Panc1 (cell line): ENCODE measurements at regions not wholly inside any gene's neighbourhood (a gene's known extent, or its start where the extent isn't known, plus 50 kb on each side); places are given as distances from the start of the nearest gene placed in this dataset.

ENCODE experiments used
- CTCF ChIP-seq: fragments of 450-650 bp; IDR thresholded peaks from 2 replicates; pipeline ENCODE4 v1.5.1; 2017; ENCODE audit warnings: mild to moderate bottlenecking
- REST ChIP-seq, 2 experiments: IDR thresholded peaks; 2 replicates each; pipeline ENCODE4 v1.6.1; 2011 to 2012; ENCODE audit warnings: low read depth in 2 of 2, control low read depth in 1 of 2, low read length in 1 of 2, mild to moderate bottlenecking in 1 of 2, moderate library complexity in 1 of 2; ENCODE audit not compliant: insufficient read depth in 1 of 2

- no peak for TF ChIP-seq CTCF
- no peak for TF ChIP-seq REST (IDR thresholded peaks at IDR 0.05; ENCODE audit: insufficient read depth in 1 of 2, low read depth in 2 of 2, low read length in 1 of 2)
Observed at GRCh38 chr12:126668538-126668937, 1598.4 kb upstream of the TMEM132C start.
